Astrocyte (in vitro differentiated cells and primary cell): ENCODE measurements at regions not wholly inside any gene's neighbourhood (a gene's known extent, or its start where the extent isn't known, plus 50 kb on each side); places are given as distances from the start of the nearest gene placed in this dataset.
"Not testable (repeated sequence)": the region's sequence is repeated elsewhere in the genome, so short reads cannot be mapped to it uniquely, and the experiment has no call there.

Experiments
- DNase-seq: peaks from one replicate; pipeline ENCODE4 v3.0.0-alpha.2; 2010; ENCODE audit warnings: low read depth
- FAIRE-seq: peaks from 2 replicates; lab custom pipeline; 2011; peaks lifted over from hg19 to GRCh38; lab: Jason Lieb, UNC
- H2AFZ ChIP-seq: 2 replicates; pipeline ENCODE4 v1.6.0; 2012; ENCODE audit warnings: low read depth, low read length, inconsistent platforms
- H3K27ac ChIP-seq: 2 replicates; pipeline ENCODE4 v1.5.1; 2011; ENCODE audit warnings: low read depth, low read length, inconsistent platforms
- H3K27me3 ChIP-seq: 2 replicates; pipeline ENCODE4 v1.6.0; 2011; ENCODE audit warnings: low read length, inconsistent platforms; ENCODE audit not compliant: insufficient read depth
- H3K36me3 ChIP-seq: 2 replicates; pipeline ENCODE4 v1.5.1; 2011; ENCODE audit warnings: low read length, inconsistent platforms; ENCODE audit not compliant: insufficient read depth
- H3K4me1 ChIP-seq: 2 replicates; pipeline ENCODE4 v1.5.1; 2011; ENCODE audit warnings: low read length, inconsistent platforms; ENCODE audit not compliant: insufficient read depth
- H3K4me2 ChIP-seq: 2 replicates; pipeline ENCODE4 v1.6.0; 2012; ENCODE audit warnings: low read length, inconsistent platforms
- H3K4me3 ChIP-seq: 2 replicates; pipeline ENCODE4 v1.5.1; 2011; ENCODE audit warnings: low read depth, mild to moderate bottlenecking, low read length, inconsistent platforms; ENCODE audit not compliant: insufficient read depth
- H3K79me2 ChIP-seq: 2 replicates; pipeline ENCODE4 v1.6.0; 2012; ENCODE audit warnings: mild to moderate bottlenecking, low read length, inconsistent platforms; ENCODE audit not compliant: insufficient read depth
- H3K9ac ChIP-seq: 2 replicates; pipeline ENCODE4 v1.6.0; 2012; ENCODE audit warnings: mild to moderate bottlenecking, low read length, inconsistent platforms
- H3K9me3 ChIP-seq: 2 replicates; pipeline ENCODE4 v1.5.1; 2012; ENCODE audit warnings: low read depth, mild to moderate bottlenecking, low read length, inconsistent platforms; ENCODE audit not compliant: insufficient read depth
- H4K20me1 ChIP-seq: 2 replicates; pipeline ENCODE4 v1.6.0; 2012; ENCODE audit warnings: low read length, inconsistent platforms; ENCODE audit not compliant: insufficient read depth
- H3K27ac Mint-ChIP-seq: one replicate; pipeline ENCODE4 v1.8.0; 2021; ENCODE audit warnings: mild to moderate bottlenecking, mixed read lengths; ENCODE audit not compliant: unreplicated experiment
- H3K27me3 Mint-ChIP-seq: one replicate; pipeline ENCODE4 v1.8.0; 2021; ENCODE audit warnings: low read depth, mixed read lengths; ENCODE audit not compliant: unreplicated experiment
- H3K36me3 Mint-ChIP-seq: one replicate; pipeline ENCODE4 v1.8.0; 2021; ENCODE audit warnings: low read depth, mixed read lengths; ENCODE audit not compliant: unreplicated experiment
- H3K4me1 Mint-ChIP-seq: one replicate; pipeline ENCODE4 v1.8.0; 2021; ENCODE audit warnings: low read depth, mixed read lengths; ENCODE audit not compliant: unreplicated experiment
- H3K4me3 Mint-ChIP-seq: one replicate; pipeline ENCODE4 v1.8.0; 2021; ENCODE audit warnings: mild to moderate bottlenecking, moderate library complexity, mixed read lengths; ENCODE audit not compliant: unreplicated experiment
- H3K9me3 Mint-ChIP-seq: one replicate; pipeline ENCODE4 v1.8.0; 2021; ENCODE audit warnings: mild to moderate bottlenecking, mixed read lengths; ENCODE audit not compliant: unreplicated experiment
- EZH2 ChIP-seq: IDR thresholded peaks from 2 replicates; pipeline ENCODE4 v1.6.1; 2012; ENCODE audit warnings: mild to moderate bottlenecking, low read length, inconsistent platforms; ENCODE audit not compliant: insufficient read depth
- TF ChIP-seq, protein P1 (sequence below): IDR thresholded peaks from 2 replicates; pipeline ENCODE4 v1.5.1; 2011; ENCODE audit warnings: low read depth, mild to moderate bottlenecking, inconsistent platforms, low read length, moderate library complexity; ENCODE audit not compliant: insufficient read depth

DNA sequence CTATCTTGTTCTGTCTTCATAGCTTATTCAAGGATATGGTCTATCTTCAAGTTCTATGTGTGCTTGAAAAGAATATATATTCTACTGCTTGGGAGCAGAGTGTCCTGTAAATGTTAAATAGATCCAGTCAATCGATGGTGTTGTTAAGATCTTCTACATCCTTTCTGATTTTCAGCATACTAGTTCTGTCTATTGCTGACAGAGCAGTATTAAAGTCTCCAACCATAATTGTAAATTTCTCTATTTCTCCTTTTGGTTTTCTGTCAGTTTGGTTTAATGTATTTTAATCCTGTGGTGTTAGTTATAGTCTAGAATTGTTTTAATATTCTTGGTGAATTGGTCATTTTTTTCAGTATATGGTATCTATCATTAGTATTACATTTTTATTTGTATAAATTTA, 124.0 kb upstream of the COX7C start:
- no peak overlapping the region for H3K4me2 ChIP-seq
- H2AFZ ChIP-seq, result no peak overlapping the region
- Mint-ChIP-seq H3K9me3 (no peaks in the 10 kb centered on the region), H3K27me3 (no peaks in the 10 kb centered on the region), H3K4me1 (no peaks in the 10 kb centered on the region), H3K27ac (no peak overlapping the region), H3K36me3 (no peaks in the 10 kb centered on the region), H3K4me3 (no peak overlapping the region)
- no peak overlapping the region for H3K4me3 ChIP-seq
- TF ChIP-seq, protein P1, sequence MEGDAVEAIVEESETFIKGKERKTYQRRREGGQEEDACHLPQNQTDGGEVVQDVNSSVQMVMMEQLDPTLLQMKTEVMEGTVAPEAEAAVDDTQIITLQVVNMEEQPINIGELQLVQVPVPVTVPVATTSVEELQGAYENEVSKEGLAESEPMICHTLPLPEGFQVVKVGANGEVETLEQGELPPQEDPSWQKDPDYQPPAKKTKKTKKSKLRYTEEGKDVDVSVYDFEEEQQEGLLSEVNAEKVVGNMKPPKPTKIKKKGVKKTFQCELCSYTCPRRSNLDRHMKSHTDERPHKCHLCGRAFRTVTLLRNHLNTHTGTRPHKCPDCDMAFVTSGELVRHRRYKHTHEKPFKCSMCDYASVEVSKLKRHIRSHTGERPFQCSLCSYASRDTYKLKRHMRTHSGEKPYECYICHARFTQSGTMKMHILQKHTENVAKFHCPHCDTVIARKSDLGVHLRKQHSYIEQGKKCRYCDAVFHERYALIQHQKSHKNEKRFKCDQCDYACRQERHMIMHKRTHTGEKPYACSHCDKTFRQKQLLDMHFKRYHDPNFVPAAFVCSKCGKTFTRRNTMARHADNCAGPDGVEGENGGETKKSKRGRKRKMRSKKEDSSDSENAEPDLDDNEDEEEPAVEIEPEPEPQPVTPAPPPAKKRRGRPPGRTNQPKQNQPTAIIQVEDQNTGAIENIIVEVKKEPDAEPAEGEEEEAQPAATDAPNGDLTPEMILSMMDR, result no peak
- TF ChIP-seq EZH2, result no peak
- no peaks in the 10 kb centered on the region for H3K9me3 ChIP-seq
- no peaks in the 10 kb centered on the region for H3K4me1 ChIP-seq
- no peak overlapping the region for H3K9ac ChIP-seq
- H3K27ac ChIP-seq, result no peak overlapping the region
- peak; percentile 65 for FAIRE-seq
- no peak for DNase-seq
- no peaks in the 10 kb centered on the region for H3K27me3 ChIP-seq
- no peaks in the 10 kb centered on the region for H3K36me3 ChIP-seq
- no peaks in the 10 kb centered on the region for H4K20me1 ChIP-seq
- no peaks in the 10 kb centered on the region for H3K79me2 ChIP-seq

DNA sequence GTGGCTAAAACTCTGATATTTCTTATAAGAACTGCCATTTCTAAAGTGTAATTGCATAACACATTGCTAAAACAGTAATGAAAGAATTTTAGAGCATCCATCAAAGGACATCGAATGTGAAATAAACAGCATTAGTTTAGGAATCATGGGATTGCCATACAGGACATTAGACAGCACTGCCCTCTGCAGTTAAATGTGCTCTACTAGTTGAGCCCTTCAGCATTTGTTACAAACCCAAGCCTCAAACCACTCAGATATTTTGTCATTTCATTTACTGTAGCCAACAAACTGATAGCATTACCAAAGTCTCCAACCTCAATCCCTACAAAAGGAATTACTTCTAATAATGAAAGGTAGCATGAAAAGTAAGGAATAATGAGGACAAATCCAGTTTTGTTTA, 116.8 kb upstream of the COX7C start:
- Mint-ChIP-seq H3K9me3 (peaks cover 3% of the 10 kb centered on the region), H3K4me1 (no peaks in the 10 kb centered on the region)
- FAIRE-seq, result no peak

DNA sequence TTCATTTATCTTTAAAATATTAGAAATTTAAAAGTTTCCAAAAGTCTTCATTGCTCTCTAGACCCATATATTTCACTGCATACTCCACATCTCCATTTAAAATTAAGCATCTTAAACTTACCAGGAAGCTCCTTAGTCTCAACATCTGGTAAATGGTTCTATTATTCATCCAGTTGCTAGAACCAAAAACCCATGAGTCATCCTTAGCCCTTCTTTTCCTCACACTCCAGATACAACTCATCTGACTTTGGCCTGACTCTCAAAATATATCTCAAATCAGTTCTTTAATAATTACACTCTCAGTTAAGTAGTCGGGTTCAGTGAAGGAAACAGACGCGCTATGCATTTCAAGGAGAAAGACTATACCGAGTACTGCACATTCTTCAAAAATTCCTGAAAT, 110.2 kb upstream of the COX7C start:
- Histone ChIP-seq H3K4me1 (no peaks in the 10 kb centered on the region), H3K4me2 (no peak overlapping the region), H3K9me3 (no peaks in the 10 kb centered on the region), H3K79me2 (no peaks in the 10 kb centered on the region), H3K27ac (no peak overlapping the region), H2AFZ (no peak overlapping the region), H4K20me1 (no peaks in the 10 kb centered on the region), H3K9ac (no peak overlapping the region), H3K4me3 (no peak overlapping the region), H3K36me3 (no peaks in the 10 kb centered on the region), H3K27me3 (no peaks in the 10 kb centered on the region)
- Mint-ChIP-seq H3K27ac (no peak overlapping the region), H3K9me3 (peaks cover 6% of the 10 kb centered on the region), H3K4me1 (no peaks in the 10 kb centered on the region), H3K27me3 (no peaks in the 10 kb centered on the region), H3K36me3 (no peaks in the 10 kb centered on the region), H3K4me3 (no peak overlapping the region)
- FAIRE-seq, result no peak
- TF ChIP-seq, protein P1, result no peak
- no peak for TF ChIP-seq EZH2
- DNase-seq, result no peak

More for the DNA sequence above, 116.8 kb upstream of the COX7C start:
- Histone ChIP-seq H3K4me2 (no peak overlapping the region), H3K79me2 (no peaks in the 10 kb centered on the region), H4K20me1 (no peaks in the 10 kb centered on the region), H3K4me3 (no peak overlapping the region), H3K9ac (no peak overlapping the region), H2AFZ (no peak overlapping the region), H3K36me3 (no peaks in the 10 kb centered on the region), H3K27ac (no peak overlapping the region), H3K27me3 (no peaks in the 10 kb centered on the region), H3K4me1 (no peaks in the 10 kb centered on the region), H3K9me3 (no peaks in the 10 kb centered on the region)
- DNase-seq, result no peak
- Mint-ChIP-seq H3K36me3 (no peaks in the 10 kb centered on the region), H3K27me3 (no peaks in the 10 kb centered on the region), H3K4me3 (no peak overlapping the region), H3K27ac (no peak overlapping the region)
- no peak for TF ChIP-seq EZH2
- TF ChIP-seq, protein P1, result no peak

DNA sequence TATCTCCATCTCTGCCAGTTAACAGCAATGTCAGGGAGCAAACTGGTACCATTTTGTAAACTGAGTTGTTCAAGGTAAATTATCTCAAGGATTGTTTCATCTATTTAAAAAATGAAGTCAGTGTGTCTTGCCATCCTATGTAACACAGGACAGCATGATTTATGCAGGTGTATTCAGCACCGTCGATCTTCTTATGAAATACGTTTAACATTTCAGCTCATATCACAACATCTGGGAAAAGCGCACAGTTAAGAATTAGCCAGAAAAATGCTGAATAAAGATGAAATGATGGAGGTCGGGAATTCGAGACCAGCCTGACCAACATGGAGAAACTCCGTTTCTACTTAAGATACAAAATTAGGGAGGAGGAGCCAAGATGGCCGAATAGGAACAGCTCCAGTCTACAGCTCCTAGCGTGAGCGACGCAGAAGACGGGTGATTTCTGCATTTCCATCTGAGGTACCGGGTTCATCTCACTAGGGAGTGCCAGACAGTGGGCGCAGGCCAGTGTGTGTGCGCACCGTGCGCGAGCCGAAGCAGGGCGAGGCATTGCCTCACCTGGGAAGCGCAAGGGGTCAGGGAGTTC, 107.3 kb upstream of the COX7C start:
- not testable (repeated sequence) for H3K36me3 ChIP-seq, H3K4me3 ChIP-seq, H3K9me3 Mint-ChIP-seq, H3K4me1 Mint-ChIP-seq, FAIRE-seq, H3K79me2 ChIP-seq, H3K27me3 ChIP-seq, H3K27ac ChIP-seq, H3K4me2 ChIP-seq, H3K4me1 ChIP-seq, H3K36me3 Mint-ChIP-seq, H3K9ac ChIP-seq, H2AFZ ChIP-seq, DNase-seq, H3K27ac Mint-ChIP-seq, H4K20me1 ChIP-seq, H3K27me3 Mint-ChIP-seq, H3K4me3 Mint-ChIP-seq, H3K9me3 ChIP-seq
